K562 (cell line): ENCODE measurements at regions not wholly inside any gene's neighbourhood (a gene's known extent, or its start where the extent isn't known, plus 50 kb on each side); places are given as distances from the start of the nearest gene placed in this dataset.

Source experiments
- ARHGAP35 ChIP-seq: fragments of 450-650 bp; IDR thresholded peaks from 2 replicates; pipeline ENCODE4 v1.6.1; 2018; ENCODE audit not compliant: partially characterized antibody
- CBFA2T2 ChIP-seq: fragments of 450-650 bp; conservative IDR thresholded peaks from 2 replicates; pipeline ENCODE4 v1.6.1; 2017; ENCODE audit warnings: mild to moderate bottlenecking
- CREBBP ChIP-seq: IDR thresholded peaks from one replicate; pipeline ENCODE4 v1.6.1; 2012; ENCODE audit warnings: low read depth, mild to moderate bottlenecking, control low read depth, inconsistent platforms, low read length
- GABPB2 ChIP-seq: fragments of 250-450 bp; sonication (Bioruptor Pico); conservative IDR thresholded peaks from 2 replicates; pipeline ENCODE4 v1.5.1; 2021; ENCODE audit warnings: mild to moderate bottlenecking
- MTA1 ChIP-seq: fragments of 450-650 bp; IDR thresholded peaks from 2 replicates; pipeline ENCODE4 v1.6.1; 2017; ENCODE audit warnings: borderline replicate concordance
- POLR3G ChIP-seq: IDR thresholded peaks from 2 replicates; pipeline ENCODE4 v1.6.1; 2011; ENCODE audit not compliant: insufficient read length, insufficient replicate concordance; ENCODE audit errors: extremely low read depth
- RFX5 ChIP-seq: IDR thresholded peaks from 2 replicates; pipeline ENCODE4 v1.6.1; 2011; ENCODE audit warnings: low read depth, mild to moderate bottlenecking, improper control_type of control experiment, low read length
- STAG1 ChIP-seq: sonication (generic); formaldehyde crosslinking; IDR thresholded peaks from 2 replicates; pipeline ENCODE4 v1.5.0; 2020; ENCODE audit warnings: missing genetic modification reagents, borderline replicate concordance
- TAF9B ChIP-seq: fragments of 450-650 bp; IDR thresholded peaks from 2 replicates; pipeline ENCODE4 v1.6.1; 2018; ENCODE audit warnings: mild to moderate bottlenecking; ENCODE audit not compliant: partially characterized antibody
- XRCC3 ChIP-seq: fragments of 450-650 bp; IDR thresholded peaks from 2 replicates; pipeline ENCODE4 v1.6.1; 2017; ENCODE audit warnings: mild to moderate bottlenecking, moderate library complexity
- ZNF384 ChIP-seq: IDR thresholded peaks from 2 replicates; pipeline ENCODE4 v1.6.1; 2012; ENCODE audit warnings: low read depth, low read length, improper control_type of control experiment
- ZNF507 ChIP-seq: conservative IDR thresholded peaks from 2 replicates; pipeline ENCODE4 v1.6.1; 2017; ENCODE audit warnings: missing genetic modification characterization, missing compliant biosample characterization
- TF ChIP-seq, protein P1 (sequence below): fragments of 450-650 bp; IDR thresholded peaks from 2 replicates; pipeline ENCODE4 v1.6.1; 2016; ENCODE audit warnings: low read depth

DNA sequence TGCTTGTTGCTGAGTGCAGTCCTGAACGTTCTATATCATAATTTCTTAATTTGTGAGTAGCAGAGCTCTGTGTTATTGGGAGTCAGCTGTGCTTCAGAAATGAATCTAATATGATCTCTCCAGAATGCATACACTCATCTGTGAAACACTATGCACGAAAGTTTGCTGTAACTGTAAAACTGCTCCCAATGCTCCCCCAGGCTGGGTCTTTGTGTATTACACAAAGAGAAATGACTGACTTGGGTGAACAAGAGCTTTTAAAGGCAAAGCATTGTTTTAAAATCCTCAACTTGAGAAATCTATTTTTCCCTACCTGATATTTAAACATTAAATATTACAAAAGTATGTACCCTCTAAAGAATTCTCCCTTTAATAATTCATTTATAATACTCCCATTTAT lies 636.7 kb upstream of the KIF2B start (continued):
- TF ChIP-seq, protein P1, sequence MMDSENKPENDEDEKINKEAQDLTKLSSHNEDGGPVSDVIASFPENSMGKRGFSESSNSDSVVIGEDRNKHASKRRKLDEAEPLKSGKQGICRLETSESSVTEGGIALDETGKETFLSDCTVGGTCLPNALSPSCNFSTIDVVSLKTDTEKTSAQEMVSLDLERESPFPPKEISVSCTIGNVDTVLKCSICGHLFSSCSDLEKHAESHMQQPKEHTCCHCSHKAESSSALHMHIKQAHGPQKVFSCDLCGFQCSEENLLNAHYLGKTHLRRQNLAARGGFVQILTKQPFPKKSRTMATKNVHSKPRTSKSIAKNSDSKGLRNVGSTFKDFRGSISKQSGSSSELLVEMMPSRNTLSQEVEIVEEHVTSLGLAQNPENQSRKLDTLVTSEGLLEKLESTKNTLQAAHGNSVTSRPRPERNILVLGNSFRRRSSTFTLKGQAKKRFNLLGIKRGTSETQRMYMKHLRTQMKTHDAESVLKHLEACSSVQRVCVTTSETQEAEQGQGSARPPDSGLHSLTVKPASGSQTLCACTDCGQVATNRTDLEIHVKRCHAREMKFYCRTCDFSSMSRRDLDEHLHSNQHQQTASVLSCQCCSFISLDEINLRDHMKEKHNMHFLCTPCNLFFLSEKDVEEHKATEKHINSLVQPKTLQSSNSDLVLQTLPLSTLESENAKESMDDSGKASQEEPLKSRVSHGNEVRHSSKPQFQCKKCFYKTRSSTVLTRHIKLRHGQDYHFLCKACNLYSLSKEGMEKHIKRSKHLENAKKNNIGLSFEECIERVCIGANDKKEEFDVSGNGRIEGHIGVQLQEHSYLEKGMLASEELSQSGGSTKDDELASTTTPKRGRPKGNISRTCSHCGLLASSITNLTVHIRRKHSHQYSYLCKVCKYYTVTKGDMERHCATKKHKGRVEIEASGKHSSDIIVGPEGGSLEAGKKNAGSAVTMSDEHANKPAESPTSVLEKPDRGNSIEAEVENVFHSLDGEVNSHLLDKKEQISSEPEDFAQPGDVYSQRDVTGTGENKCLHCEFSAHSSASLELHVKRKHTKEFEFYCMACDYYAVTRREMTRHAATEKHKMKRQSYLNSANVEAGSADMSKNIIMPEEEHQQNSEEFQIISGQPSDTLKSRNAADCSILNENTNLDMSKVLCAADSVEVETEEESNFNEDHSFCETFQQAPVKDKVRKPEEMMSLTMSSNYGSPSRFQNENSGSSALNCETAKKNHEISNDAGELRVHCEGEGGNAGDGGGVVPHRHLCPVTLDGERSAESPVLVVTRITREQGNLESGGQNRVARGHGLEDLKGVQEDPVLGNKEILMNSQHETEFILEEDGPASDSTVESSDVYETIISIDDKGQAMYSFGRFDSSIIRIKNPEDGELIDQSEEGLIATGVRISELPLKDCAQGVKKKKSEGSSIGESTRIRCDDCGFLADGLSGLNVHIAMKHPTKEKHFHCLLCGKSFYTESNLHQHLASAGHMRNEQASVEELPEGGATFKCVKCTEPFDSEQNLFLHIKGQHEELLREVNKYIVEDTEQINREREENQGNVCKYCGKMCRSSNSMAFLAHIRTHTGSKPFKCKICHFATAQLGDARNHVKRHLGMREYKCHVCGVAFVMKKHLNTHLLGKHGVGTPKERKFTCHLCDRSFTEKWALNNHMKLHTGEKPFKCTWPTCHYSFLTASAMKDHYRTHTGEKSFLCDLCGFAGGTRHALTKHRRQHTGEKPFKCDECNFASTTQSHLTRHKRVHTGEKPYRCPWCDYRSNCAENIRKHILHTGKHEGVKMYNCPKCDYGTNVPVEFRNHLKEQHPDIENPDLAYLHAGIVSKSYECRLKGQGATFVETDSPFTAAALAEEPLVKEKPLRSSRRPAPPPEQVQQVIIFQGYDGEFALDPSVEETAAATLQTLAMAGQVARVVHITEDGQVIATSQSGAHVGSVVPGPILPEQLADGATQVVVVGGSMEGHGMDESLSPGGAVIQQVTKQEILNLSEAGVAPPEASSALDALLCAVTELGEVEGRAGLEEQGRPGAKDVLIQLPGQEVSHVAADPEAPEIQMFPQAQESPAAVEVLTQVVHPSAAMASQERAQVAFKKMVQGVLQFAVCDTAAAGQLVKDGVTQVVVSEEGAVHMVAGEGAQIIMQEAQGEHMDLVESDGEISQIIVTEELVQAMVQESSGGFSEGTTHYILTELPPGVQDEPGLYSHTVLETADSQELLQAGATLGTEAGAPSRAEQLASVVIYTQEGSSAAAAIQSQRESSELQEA: no peak
- TF ChIP-seq MTA1 (no peak), RFX5 (no peak), XRCC3 (no peak), CBFA2T2 (no peak), STAG1 (CRISPR knock-in tag) (no peak), ARHGAP35 (no peak), POLR3G (no peak), GABPB2 (CRISPR knock-in tag) (no peak), ZNF507 (tag) (no peak), ZNF384 (no peak), TAF9B (no peak), CREBBP (no peak)
